GM21576 (cell line): ENCODE measurements at regions not wholly inside any gene's neighbourhood (a gene's known extent, or its start where the extent isn't known, plus 50 kb on each side); places are given as distances from the start of the nearest gene placed in this dataset.
"Not testable (repeated sequence)": the region's sequence is repeated elsewhere in the genome, so short reads cannot be mapped to it uniquely, and the experiment has no call there.

ENCODE experiments used
- ATAC-seq: cut with Tn5 transposase; IDR thresholded peaks from one replicate; pipeline ENCODE4 v1.9.1; 2021; ENCODE audit warnings: mild to moderate bottlenecking, moderate library complexity; ENCODE audit not compliant: unreplicated experiment

- ATAC-seq, result not testable (repeated sequence)
Measured at GRCh38 chr6:170087421-170087780, 203.5 kb downstream of the DLL1 start.

DNA sequence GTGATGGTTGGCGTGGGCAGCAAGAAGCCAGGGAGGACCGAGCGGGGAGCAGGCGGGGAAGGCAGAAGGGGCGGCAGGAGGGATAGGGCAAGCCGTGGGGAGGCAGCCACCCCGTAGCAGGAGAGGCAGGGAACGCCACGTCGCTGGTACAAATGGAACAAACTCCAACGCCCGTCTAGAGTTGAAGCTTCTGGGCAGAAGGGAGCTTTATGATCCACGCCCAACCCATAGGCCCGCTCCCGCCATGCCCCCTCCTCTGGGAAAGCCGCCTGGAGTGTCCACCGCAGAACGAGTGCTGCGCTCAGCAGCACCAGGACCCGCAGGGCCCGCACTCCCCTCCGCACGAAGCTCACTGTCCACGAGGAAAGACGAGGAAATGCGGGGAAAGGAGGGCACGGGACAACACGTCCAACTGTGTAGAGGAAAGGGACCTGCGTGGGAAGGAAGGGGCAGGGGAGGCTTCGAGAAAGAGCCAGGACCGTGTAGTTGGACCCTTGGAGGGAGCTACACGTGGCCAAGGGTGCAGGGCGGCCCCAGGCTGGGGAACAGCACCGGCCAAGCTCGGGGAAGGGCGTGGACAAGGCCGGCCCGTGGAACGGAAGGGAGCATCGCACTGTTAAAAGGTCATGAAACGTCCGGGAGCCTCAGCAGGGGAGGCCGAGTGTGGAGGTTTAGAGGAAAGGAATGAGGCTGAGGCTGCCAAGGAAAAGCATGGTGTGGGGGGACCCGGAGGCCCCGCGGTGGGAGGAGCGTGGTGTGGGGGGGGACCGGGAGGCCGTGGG is 204.0 kb downstream of the DLL1 start:
- ATAC-seq, result no peak

DNA sequence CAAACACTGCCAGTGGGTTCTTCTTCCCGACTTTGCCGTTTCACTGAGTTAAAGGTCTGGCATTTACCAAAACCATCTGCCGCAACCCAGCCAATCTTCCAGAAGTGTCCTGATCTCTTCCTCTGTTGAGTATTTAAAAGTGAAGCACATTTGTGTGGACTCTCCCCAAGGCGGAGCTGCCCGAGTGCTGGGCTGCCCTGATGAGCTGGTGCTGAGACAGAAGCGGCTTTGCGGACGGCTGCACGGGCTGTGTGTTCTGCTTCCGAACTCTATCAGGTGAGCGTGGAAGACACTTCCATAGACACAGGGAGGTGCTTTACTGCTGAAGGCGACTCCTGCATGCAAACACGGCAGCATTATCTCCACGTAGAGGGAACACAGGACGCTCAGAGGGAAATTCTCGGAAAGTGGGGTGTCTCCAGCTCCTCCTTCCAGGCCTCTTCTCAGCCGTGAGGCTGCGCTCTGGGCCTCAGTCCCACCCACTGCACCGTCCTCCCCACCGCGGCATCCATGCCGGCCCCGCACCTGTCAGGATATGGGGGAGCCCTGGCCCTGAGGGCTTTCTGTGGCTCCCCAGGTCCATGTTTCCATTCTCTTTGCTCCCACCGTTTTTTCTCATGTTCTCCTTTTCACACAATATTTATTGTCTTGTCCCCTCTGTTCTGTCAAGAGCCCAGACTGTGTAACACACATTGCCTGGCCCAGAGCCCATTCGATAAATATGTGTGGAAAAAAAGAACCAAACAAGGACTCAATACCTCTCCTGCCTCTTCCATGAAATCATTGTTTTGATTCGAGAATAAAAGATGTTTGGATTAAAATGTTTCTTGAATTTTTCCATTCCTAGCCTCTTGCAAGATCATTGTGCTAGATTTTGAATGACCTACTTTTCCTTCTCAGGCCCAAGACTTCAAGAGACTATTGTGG is 205.1 kb downstream of the DLL1 start:
- ATAC-seq, result no peak

GRCh38 chr6:170084166-170084730 is 206.6 kb downstream of the DLL1 start:
- no peak for ATAC-seq

GRCh38 chr6:170083236-170084051 is 207.4 kb downstream of the DLL1 start:
- no peak for ATAC-seq

DNA sequence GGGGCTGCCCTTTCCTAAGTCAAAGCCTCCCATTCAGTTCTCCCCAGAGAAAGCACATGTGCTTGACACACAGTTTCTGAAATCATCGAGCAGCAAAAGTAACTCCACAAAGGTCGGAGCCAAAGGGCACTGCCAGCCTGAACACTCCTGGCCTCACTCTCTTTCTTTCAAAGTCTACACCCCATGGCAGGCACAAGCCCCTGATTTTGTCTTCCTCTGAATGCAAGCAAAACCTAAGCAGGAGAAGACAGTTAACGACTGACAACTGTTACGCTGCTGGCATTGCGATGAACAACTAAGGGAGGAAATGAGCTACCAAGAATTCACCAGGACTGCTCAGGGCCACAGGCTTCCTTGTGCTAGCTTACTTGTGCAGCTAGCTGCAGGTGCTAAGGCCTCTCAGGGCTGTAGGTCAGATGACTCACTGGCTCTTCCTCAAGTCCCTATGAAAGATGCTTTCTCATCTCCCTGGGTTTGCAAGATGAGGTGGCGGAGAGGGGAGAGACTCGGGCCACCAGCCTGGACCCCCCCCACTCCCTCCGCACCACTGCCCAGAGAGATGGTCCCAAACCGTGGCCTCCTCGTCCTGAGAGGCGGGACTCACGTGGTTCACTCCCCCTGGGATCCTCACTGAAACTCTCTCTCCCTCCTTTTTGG is 208.2 kb downstream of the DLL1 start:
- ATAC-seq, result no peak

- no peak for ATAC-seq
Measured at GRCh38 chr6:170082067-170082466, 208.8 kb downstream of the DLL1 start.

DNA sequence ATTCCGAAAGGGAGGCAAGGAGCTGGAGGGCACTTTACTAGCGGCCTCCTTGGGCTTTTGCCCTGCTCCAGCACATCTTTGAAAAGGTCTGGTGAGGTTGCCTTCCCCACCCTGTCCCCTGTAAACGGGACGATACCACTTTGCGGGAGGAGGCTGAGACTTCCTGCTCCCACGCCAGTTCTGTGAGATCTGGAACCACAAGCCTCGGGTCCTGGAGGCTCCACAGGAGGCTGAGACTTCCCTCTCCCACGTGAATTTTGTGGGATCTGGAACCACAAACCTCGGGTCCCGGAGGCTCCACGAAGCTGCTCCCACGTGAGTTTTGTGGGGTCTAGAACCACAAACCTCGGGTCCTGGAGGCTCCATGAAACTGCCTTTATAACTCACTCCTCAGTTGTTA is 209.3 kb downstream of the DLL1 start:
- no peak for ATAC-seq

- ATAC-seq, result no peak
Measured at GRCh38 chr6:170080828-170081371, 210.0 kb downstream of the DLL1 start.

DNA sequence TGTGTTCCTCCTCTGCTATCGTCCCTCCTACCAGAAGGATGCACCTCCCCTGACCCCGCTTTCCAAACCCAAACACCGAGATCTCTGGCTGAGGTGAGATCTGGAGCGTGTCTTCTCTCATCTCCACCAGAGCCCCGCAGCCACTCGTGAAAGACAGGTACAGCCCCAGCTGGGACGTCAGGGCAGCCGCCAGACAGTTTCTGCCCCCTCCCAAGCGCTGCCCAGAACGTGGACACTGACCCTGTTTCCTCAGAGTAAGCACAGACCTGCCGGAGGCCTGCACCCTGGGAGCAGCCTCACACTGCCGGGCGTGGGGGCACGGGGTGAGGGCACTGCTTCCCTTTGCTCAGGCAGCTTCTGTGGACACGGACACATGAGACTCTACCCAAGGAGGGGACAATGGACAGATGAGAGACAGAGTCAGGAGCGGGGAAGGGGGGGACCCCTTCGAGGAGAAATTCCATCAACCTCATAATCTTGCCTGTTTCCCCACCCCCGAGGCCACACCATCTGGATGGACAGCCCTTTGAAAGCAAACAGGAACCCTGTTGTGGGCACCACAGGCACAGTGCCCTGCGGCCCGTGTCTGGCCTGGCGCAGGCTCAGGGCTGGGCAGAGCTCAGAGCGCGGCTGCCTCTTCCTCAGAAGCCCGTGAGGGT is 210.6 kb downstream of the DLL1 start:
- ATAC-seq, result no peak

GRCh38 chr6:170076466-170077165 is 214.3 kb downstream of the DLL1 start:
- no peak for ATAC-seq

DNA sequence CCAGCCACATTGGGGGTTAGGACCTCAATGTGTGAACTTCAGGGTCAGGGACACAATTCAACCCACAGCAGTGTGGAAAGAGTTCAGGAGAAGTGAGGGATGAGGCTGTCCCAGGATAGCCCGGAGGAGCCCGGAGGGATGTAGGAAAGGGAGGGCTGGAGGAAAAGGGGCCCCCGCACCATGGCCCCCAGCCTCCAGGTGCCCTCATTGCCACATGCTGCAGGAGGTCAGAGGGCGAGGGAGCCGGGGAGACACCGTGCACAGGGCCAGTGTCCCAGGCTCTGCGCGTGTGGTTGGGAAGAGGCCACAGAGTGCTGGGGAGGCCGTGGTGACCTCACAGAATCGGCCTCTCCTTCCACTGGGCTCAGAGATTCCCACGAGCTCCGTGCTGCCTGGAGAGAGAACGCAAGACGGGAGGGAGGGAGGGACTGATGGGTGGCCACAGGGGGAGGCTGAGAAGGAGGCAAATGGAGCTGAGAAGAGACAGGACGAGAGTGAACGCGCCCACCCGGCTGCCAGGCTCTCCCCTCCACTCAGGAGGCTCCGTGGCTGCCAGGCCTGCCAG is 215.1 kb downstream of the DLL1 start:
- no peak for ATAC-seq

DNA sequence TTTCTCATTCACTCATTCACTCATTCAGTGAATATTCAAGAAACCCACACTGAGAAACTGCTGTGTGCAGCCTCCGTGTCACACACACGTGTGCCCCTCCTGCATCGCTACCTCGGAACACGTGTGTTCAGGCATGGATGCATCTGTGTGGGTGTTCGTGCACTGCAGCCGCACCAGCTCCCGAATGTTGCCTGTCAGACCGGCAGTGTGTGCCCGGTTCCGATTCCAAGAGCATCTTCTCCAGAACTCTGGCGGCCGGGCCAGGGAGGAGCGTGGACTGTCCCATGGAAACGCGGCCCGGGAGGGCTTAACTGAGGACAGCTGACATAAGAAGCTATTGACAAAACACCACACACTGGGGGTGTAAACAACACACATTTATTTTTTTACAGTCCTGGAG is 216.0 kb downstream of the DLL1 start:
- no peak for ATAC-seq

GRCh38 chr6:170074435-170074834 is 216.4 kb downstream of the DLL1 start:
- ATAC-seq, result no peak

DNA sequence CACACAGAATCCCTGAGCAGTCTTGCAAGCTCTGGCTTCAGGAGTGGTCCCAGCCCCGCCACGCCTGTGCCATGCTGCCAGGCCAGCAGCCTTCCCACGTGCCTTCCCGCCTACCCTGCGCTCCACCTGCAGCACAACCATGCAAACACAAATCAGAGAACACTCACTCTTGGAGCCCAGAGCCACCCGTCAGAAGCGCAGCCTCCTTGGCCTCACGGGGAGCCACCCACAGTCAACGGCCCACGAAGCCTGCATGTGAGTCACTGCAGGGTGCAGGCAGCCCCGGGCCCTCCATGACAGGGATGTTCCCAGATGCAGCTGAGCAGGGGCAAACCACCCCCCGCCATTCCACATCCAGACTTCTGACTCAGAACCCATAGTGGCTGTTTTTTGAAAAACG is 217.0 kb downstream of the DLL1 start:
- ATAC-seq, result no peak

DNA sequence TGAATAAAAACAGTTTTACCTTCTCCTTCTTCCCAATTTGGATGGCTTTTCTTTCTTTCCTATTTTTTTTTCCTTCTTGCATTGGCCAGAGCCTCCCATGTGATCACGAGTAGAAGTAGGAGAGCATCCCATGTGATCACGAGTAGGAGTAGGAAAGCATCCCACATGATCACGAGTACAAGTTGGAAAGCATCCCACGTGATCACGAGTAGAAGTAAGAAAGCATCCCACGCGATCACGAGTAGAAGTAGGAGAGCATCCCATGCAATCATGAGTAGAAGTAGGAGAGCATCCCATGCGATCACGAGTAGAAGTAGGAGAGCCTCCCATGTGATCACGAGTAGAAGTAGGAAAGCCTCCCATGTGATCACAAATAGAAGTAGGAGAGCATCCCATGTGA is 218.6 kb downstream of the DLL1 start:
- ATAC-seq, result no peak

DNA sequence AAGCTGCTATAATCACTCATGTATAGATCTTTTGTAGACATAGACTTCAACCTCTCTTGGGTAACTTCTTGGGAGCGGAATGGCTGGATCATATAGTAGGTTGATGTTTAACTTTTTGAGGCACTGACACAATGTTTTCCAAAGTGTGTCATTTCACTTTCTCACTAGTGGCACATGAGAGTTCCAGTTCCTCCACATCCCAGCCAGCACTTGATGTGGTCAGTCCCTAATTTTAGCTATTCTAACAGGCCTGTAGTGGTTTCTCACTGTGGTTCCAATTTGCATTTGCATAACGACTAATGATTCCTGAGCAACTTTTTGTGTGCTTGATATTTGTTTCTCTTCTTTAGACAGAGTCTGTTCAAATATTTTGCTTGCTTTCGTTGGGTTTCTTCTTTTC is 221.3 kb downstream of the DLL1 start:
- ATAC-seq, result no peak

- ATAC-seq, result no peak
Measured at GRCh38 chr6:170068496-170068895, 222.4 kb downstream of the DLL1 start.

DNA sequence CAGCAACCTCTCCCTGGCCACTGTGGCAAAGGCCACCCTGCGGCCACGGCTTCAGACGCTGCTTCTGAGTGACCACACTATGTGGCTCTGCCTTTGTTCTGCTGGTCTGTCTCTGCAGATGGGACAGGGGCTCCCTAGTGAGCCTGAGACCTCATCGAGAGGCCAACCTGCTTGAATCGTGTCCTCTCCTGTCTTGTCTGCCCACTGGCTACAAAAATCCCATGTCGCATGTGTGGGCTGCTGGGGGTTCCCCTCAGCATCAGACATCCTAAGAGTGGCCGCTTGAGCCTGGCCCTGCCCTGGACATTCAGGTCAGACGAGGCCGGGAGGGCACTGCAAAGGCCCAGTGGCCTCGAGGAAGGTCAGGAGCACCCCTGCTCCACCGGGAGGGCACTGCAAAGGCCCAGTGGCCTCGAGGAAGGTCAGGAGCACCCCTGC is 222.9 kb downstream of the DLL1 start:
- ATAC-seq, result no peak
